ENCODE measurements at regions not wholly inside any gene's neighbourhood (a gene's known extent, or its start where the extent isn't known, plus 50 kb on each side); places are given as distances from the start of the nearest gene placed in this dataset.

GRCh38 chr13:70703755-70704154 is 595.5 kb upstream of the KLHL1 start:
- Histone ChIP-seq H3K4me2 (no peak overlapping the region), H3K27ac (no peak overlapping the region), H3K4me1 (replicated peaks; ENCODE audit: insufficient read depth) (no peaks in the 10 kb centered on the region), H4K20me1 (ENCODE audit: insufficient read depth) (no peaks in the 10 kb centered on the region), H3K4me3 (no peak overlapping the region), H3K27me3 (ENCODE audit: insufficient read depth, low read depth) (no peaks in the 10 kb centered on the region), H3K36me3 (ENCODE audit: low read depth) (no peaks in the 10 kb centered on the region), H3K79me2 (ENCODE audit: low read depth) (no peaks in the 10 kb centered on the region), H2AFZ (no peak overlapping the region), H3K9me2 (ENCODE audit: insufficient read depth) (no peaks in the 10 kb centered on the region), H3F3A (ENCODE audit: insufficient read depth, low read depth) (no peaks in the 10 kb centered on the region), H3K9me3 (ENCODE audit: insufficient read depth, low read depth) (no peaks in the 10 kb centered on the region)
- ChIA-PET POLR2A (ENCODE audit: unreplicated experiment) (no interaction called here), CTCF (no interaction called here)
- no peak for TF ChIP-seq EZH2 (IDR thresholded peaks at IDR 0.05; ENCODE audit: low read depth)
- TF ChIP-seq CTCF (conservative IDR thresholded peaks at IDR 0.05): no peak
- intact Hi-C loops (cut with micrococcal nuclease; ENCODE audit: unreplicated experiment): no loop called here
- no TSS peak for BruUV-seq (replicated peaks)
- DNase-seq: no peak

GRCh38 chr13:70694996-70695715 is 586.9 kb upstream of the KLHL1 start:
- Histone ChIP-seq H3K9me3 (ENCODE audit: insufficient read depth, low read depth) (no peaks in the 10 kb centered on the region), H3K9me2 (ENCODE audit: insufficient read depth) (no peaks in the 10 kb centered on the region), H3K4me2 (no peak overlapping the region), H3K27me3 (ENCODE audit: insufficient read depth, low read depth) (no peaks in the 10 kb centered on the region), H3K4me3 (no peak overlapping the region), H3K36me3 (ENCODE audit: low read depth) (no peaks in the 10 kb centered on the region), H3K79me2 (ENCODE audit: low read depth) (no peaks in the 10 kb centered on the region), H3F3A (ENCODE audit: insufficient read depth, low read depth) (no peaks in the 10 kb centered on the region), H4K20me1 (ENCODE audit: insufficient read depth) (no peaks in the 10 kb centered on the region), H3K27ac (no peak overlapping the region), H3K4me1 (replicated peaks; ENCODE audit: insufficient read depth) (no peaks in the 10 kb centered on the region), H2AFZ (no peak overlapping the region)
- ChIA-PET POLR2A (ENCODE audit: unreplicated experiment) (no interaction called here), CTCF (no interaction called here)
- no peak for DNase-seq
- intact Hi-C loops (cut with micrococcal nuclease; ENCODE audit: unreplicated experiment): no loop called here
- BruUV-seq (replicated peaks): no TSS peak
- no peak for TF ChIP-seq CTCF (conservative IDR thresholded peaks at IDR 0.05)
- TF ChIP-seq EZH2 (IDR thresholded peaks at IDR 0.05; ENCODE audit: low read depth): no peak

GRCh38 chr13:70668983-70669382 is 560.7 kb upstream of the KLHL1 start:
- BruUV-seq (replicated peaks): no TSS peak
- CTCF ChIA-PET: no interaction called here
- H3F3A ChIP-seq (ENCODE audit: insufficient read depth, low read depth): no peaks in the 10 kb centered on the region
- no peak overlapping the region for H2AFZ ChIP-seq
- no peak overlapping the region for H3K4me2 ChIP-seq
- no peaks in the 10 kb centered on the region; the same call in 1 of the 2 replicates for H3K9me2 ChIP-seq (ENCODE audit: insufficient read depth)
- H3K79me2 ChIP-seq (ENCODE audit: low read depth): no peaks in the 10 kb centered on the region
- no peaks in the 10 kb centered on the region for H3K27me3 ChIP-seq (ENCODE audit: insufficient read depth, low read depth)
- no peak for DNase-seq
- TF ChIP-seq CTCF (conservative IDR thresholded peaks at IDR 0.05) (no peak), EZH2 (IDR thresholded peaks at IDR 0.05; ENCODE audit: low read depth) (no peak)
- no peak overlapping the region for H3K27ac ChIP-seq
- intact Hi-C loops (cut with micrococcal nuclease; ENCODE audit: unreplicated experiment): no loop called here
- no peaks in the 10 kb centered on the region for H4K20me1 ChIP-seq (ENCODE audit: insufficient read depth)
- H3K9me3 ChIP-seq (ENCODE audit: insufficient read depth, low read depth): no peaks in the 10 kb centered on the region
- no peaks in the 10 kb centered on the region for H3K4me1 ChIP-seq (replicated peaks; ENCODE audit: insufficient read depth)
- no peaks in the 10 kb centered on the region for H3K36me3 ChIP-seq (ENCODE audit: low read depth)
- H3K4me3 ChIP-seq: no peak overlapping the region
- POLR2A ChIA-PET (ENCODE audit: unreplicated experiment): no interaction called here

Data from PC-9 (cell line).